ENCODE measurements at regions not wholly inside any gene's neighbourhood (a gene's known extent, or its start where the extent isn't known, plus 50 kb on each side); places are given as distances from the start of the nearest gene placed in this dataset.

DNA sequence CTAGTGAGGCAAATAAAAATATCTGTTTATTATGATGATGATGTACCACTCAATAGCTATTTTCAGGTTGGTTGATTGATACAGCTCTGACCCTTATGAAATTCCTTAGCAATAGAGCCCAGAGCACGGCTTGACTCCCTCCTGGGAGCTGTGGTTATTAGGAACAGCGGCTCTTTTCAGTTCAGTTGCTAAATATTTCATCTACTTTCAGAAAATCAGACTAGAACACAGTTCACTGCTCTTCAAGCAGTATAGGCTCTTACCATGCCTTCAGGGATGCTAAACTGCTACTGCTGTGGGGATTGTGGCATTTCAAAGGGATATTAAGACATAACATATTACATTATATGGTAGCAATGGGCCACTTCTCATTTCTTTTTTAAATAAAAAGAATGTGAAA lies 218.8 kb downstream of the SNCA start:
- TF ChIP-seq, protein P1, sequence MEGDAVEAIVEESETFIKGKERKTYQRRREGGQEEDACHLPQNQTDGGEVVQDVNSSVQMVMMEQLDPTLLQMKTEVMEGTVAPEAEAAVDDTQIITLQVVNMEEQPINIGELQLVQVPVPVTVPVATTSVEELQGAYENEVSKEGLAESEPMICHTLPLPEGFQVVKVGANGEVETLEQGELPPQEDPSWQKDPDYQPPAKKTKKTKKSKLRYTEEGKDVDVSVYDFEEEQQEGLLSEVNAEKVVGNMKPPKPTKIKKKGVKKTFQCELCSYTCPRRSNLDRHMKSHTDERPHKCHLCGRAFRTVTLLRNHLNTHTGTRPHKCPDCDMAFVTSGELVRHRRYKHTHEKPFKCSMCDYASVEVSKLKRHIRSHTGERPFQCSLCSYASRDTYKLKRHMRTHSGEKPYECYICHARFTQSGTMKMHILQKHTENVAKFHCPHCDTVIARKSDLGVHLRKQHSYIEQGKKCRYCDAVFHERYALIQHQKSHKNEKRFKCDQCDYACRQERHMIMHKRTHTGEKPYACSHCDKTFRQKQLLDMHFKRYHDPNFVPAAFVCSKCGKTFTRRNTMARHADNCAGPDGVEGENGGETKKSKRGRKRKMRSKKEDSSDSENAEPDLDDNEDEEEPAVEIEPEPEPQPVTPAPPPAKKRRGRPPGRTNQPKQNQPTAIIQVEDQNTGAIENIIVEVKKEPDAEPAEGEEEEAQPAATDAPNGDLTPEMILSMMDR (IDR thresholded peaks at IDR 0.05; ENCODE audit: low read length) = no peak
- no peak for TF ChIP-seq EZH2 (optimal IDR thresholded peaks at IDR 0.05; ENCODE audit: low read depth, low read length)

All from MM.1S (cell line).